ENCODE measurements at regions not wholly inside any gene's neighbourhood (a gene's known extent, or its start where the extent isn't known, plus 50 kb on each side); places are given as distances from the start of the nearest gene placed in this dataset.
"Not testable (repeated sequence)": the region's sequence is repeated elsewhere in the genome, so short reads cannot be mapped to it uniquely, and the experiment has no call there.

GRCh38 chrX:3175659-3176438, 134.6 kb downstream of the ARSF start:
- no peak overlapping the region for H2AFZ ChIP-seq (ENCODE audit: low read depth, low read length)
- peak overlapping the region; percentile 73 for H2BK120ac ChIP-seq (ENCODE audit: low read depth, low read length)
- no peak overlapping the region for H3K4me2 ChIP-seq (ENCODE audit: low read length, poor library complexity, severe bottlenecking)
- no peak overlapping the region for H3K4ac ChIP-seq (ENCODE audit: low read depth in 1 of 2, low read length in 2 of 2)
- peak overlapping the region; percentile 19 for H2BK5ac ChIP-seq (ENCODE audit: low read depth, low read length, poor library complexity, severe bottlenecking)
- no peak overlapping the region for H2BK12ac ChIP-seq (ENCODE audit: low read length in 2 of 2)
- H3K23ac ChIP-seq (ENCODE audit: low read length in 2 of 2): no peak overlapping the region
- H3K27me3 ChIP-seq (ENCODE audit: control insufficient read depth in 1 of 2, insufficient read depth in 1 of 2, low read length in 2 of 2): no peaks in the 10 kb centered on the region
- H2AK5ac ChIP-seq (ENCODE audit: low read length, severe bottlenecking): no peak overlapping the region
- H2BK15ac ChIP-seq (ENCODE audit: low read depth, poor library complexity, severe bottlenecking): no peak overlapping the region
- H4K91ac ChIP-seq (ENCODE audit: low read length): no peak overlapping the region
- no peak overlapping the region for H3K18ac ChIP-seq (ENCODE audit: low read depth in 1 of 2, low read length in 2 of 2)
- no CpG with 5 or more reads among the region's 7 CpGs for WGBS
- no peaks in the 10 kb centered on the region for H3K79me1 ChIP-seq (replicated peaks; ENCODE audit: low read length, poor library complexity, severe bottlenecking)
- no peaks in the 10 kb centered on the region for H3K9me3 ChIP-seq (ENCODE audit: control insufficient read depth, low read length)
- H3K9ac ChIP-seq (ENCODE audit: low read length): peak overlapping the region; percentile 84
- H3K14ac ChIP-seq (ENCODE audit: low read length in 2 of 2): no peak overlapping the region
- H3K27ac ChIP-seq (ENCODE audit: low read length, poor library complexity, severe bottlenecking): peak overlapping the region; percentile 86
- peak overlapping the region in 1 of 2 experiments; percentile 43 for H3K4me3 ChIP-seq (ENCODE audit: insufficient read depth in 1 of 2, low read depth in 1 of 2, low read length in 2 of 2)
- H4K8ac ChIP-seq (ENCODE audit: low read length): no peak overlapping the region
- peaks cover 3% of the 10 kb centered on the region for H3K4me1 ChIP-seq (ENCODE audit: control insufficient read depth, insufficient read depth, low read depth, low read length)
- no peaks in the 10 kb centered on the region for H3K36me3 ChIP-seq (ENCODE audit: control insufficient read depth in 1 of 2, insufficient read depth in 2 of 2, low read depth in 1 of 2, low read length in 2 of 2)
- DNase-seq: peak; percentile 65

GRCh38 chrX:3172156-3172555, 130.9 kb downstream of the ARSF start:
- H2AK5ac ChIP-seq (ENCODE audit: low read length, severe bottlenecking); H3K27ac ChIP-seq (ENCODE audit: low read length, poor library complexity, severe bottlenecking); H2BK12ac ChIP-seq (ENCODE audit: low read length in 2 of 2); H2AFZ ChIP-seq (ENCODE audit: low read depth, low read length); DNase-seq; H2BK5ac ChIP-seq (ENCODE audit: low read depth, low read length, poor library complexity, severe bottlenecking); H3K4me3 ChIP-seq (ENCODE audit: insufficient read depth in 1 of 2, low read depth in 1 of 2, low read length in 2 of 2); H3K4ac ChIP-seq (ENCODE audit: low read depth in 1 of 2, low read length in 2 of 2); H3K23ac ChIP-seq (ENCODE audit: low read length in 2 of 2); H3K14ac ChIP-seq (ENCODE audit: low read length in 2 of 2); H3K9me3 ChIP-seq (ENCODE audit: control insufficient read depth, low read length); H4K91ac ChIP-seq (ENCODE audit: low read length); H3K27me3 ChIP-seq (ENCODE audit: control insufficient read depth in 1 of 2, insufficient read depth in 1 of 2, low read length in 2 of 2); H2BK120ac ChIP-seq (ENCODE audit: low read depth, low read length); H3K4me2 ChIP-seq (ENCODE audit: low read length, poor library complexity, severe bottlenecking); H3K4me1 ChIP-seq (ENCODE audit: control insufficient read depth, insufficient read depth, low read depth, low read length); H3K79me1 ChIP-seq (replicated peaks; ENCODE audit: low read length, poor library complexity, severe bottlenecking); H3K18ac ChIP-seq (ENCODE audit: low read depth in 1 of 2, low read length in 2 of 2); H4K8ac ChIP-seq (ENCODE audit: low read length); H2BK15ac ChIP-seq (ENCODE audit: low read depth, poor library complexity, severe bottlenecking); H3K9ac ChIP-seq (ENCODE audit: low read length); H3K36me3 ChIP-seq (ENCODE audit: control insufficient read depth in 1 of 2, insufficient read depth in 2 of 2, low read depth in 1 of 2, low read length in 2 of 2): not testable (repeated sequence)
- WGBS: 92% methylated on average over 3 of the region's 3 CpGs

- H2BK5ac ChIP-seq (ENCODE audit: low read depth, low read length, poor library complexity, severe bottlenecking): no peak overlapping the region
- H3K27ac ChIP-seq (ENCODE audit: low read length, poor library complexity, severe bottlenecking): no peak overlapping the region
- H3K36me3 ChIP-seq (ENCODE audit: control insufficient read depth in 1 of 2, insufficient read depth in 2 of 2, low read depth in 1 of 2, low read length in 2 of 2): no peaks in the 10 kb centered on the region
- H3K4ac ChIP-seq (ENCODE audit: low read depth in 1 of 2, low read length in 2 of 2): no peak overlapping the region
- no peak overlapping the region for H4K91ac ChIP-seq (ENCODE audit: low read length)
- no peak overlapping the region for H3K14ac ChIP-seq (ENCODE audit: low read length in 2 of 2)
- no peaks in the 10 kb centered on the region for H3K4me1 ChIP-seq (ENCODE audit: control insufficient read depth, insufficient read depth, low read depth, low read length)
- H2BK15ac ChIP-seq (ENCODE audit: low read depth, poor library complexity, severe bottlenecking): no peak overlapping the region
- H3K9ac ChIP-seq (ENCODE audit: low read length): no peak overlapping the region
- H2BK12ac ChIP-seq (ENCODE audit: low read length in 2 of 2): no peak overlapping the region
- H2AK5ac ChIP-seq (ENCODE audit: low read length, severe bottlenecking): no peak overlapping the region
- no peak for DNase-seq
- H3K4me3 ChIP-seq (ENCODE audit: insufficient read depth in 1 of 2, low read depth in 1 of 2, low read length in 2 of 2): no peak overlapping the region
- no peaks in the 10 kb centered on the region for H3K79me1 ChIP-seq (replicated peaks; ENCODE audit: low read length, poor library complexity, severe bottlenecking)
- H3K27me3 ChIP-seq (ENCODE audit: control insufficient read depth in 1 of 2, insufficient read depth in 1 of 2, low read length in 2 of 2): no peaks in the 10 kb centered on the region
- no peak overlapping the region for H4K8ac ChIP-seq (ENCODE audit: low read length)
- no peak overlapping the region for H2BK120ac ChIP-seq (ENCODE audit: low read depth, low read length)
- no peak overlapping the region for H3K18ac ChIP-seq (ENCODE audit: low read depth in 1 of 2, low read length in 2 of 2)
- WGBS: 96% methylated on average over 2 of the region's 4 CpGs
- H3K9me3 ChIP-seq (ENCODE audit: control insufficient read depth, low read length): no peaks in the 10 kb centered on the region
- no peak overlapping the region for H3K4me2 ChIP-seq (ENCODE audit: low read length, poor library complexity, severe bottlenecking)
- H3K23ac ChIP-seq (ENCODE audit: low read length in 2 of 2): no peak overlapping the region
- no peak overlapping the region for H2AFZ ChIP-seq (ENCODE audit: low read depth, low read length)
Observed at GRCh38 chrX:3169421-3169820, 128.2 kb downstream of the ARSF start.

GRCh38 chrX:3167771-3168170, 126.5 kb downstream of the ARSF start:
- Histone ChIP-seq H3K14ac (ENCODE audit: low read length in 2 of 2) (no peak overlapping the region), H2AFZ (ENCODE audit: low read depth, low read length) (no peak overlapping the region), H3K79me1 (replicated peaks; ENCODE audit: low read length, poor library complexity, severe bottlenecking) (no peaks in the 10 kb centered on the region), H2AK5ac (ENCODE audit: low read length, severe bottlenecking) (no peak overlapping the region), H4K8ac (ENCODE audit: low read length) (no peak overlapping the region), H3K23ac (ENCODE audit: low read length in 2 of 2) (no peak overlapping the region), H2BK120ac (ENCODE audit: low read depth, low read length) (no peak overlapping the region), H3K27me3 (ENCODE audit: control insufficient read depth in 1 of 2, insufficient read depth in 1 of 2, low read length in 2 of 2) (no peaks in the 10 kb centered on the region), H3K27ac (ENCODE audit: low read length, poor library complexity, severe bottlenecking) (no peak overlapping the region), H3K4me3 (ENCODE audit: insufficient read depth in 1 of 2, low read depth in 1 of 2, low read length in 2 of 2) (no peak overlapping the region), H3K36me3 (ENCODE audit: control insufficient read depth in 1 of 2, insufficient read depth in 2 of 2, low read depth in 1 of 2, low read length in 2 of 2) (no peaks in the 10 kb centered on the region), H3K4ac (ENCODE audit: low read depth in 1 of 2, low read length in 2 of 2) (no peak overlapping the region), H2BK5ac (ENCODE audit: low read depth, low read length, poor library complexity, severe bottlenecking) (no peak overlapping the region), H3K9me3 (ENCODE audit: control insufficient read depth, low read length) (no peaks in the 10 kb centered on the region), H2BK12ac (ENCODE audit: low read length in 2 of 2) (peak overlapping the region; percentile 23 to 42), H3K4me2 (ENCODE audit: low read length, poor library complexity, severe bottlenecking) (no peak overlapping the region), H2BK15ac (ENCODE audit: low read depth, poor library complexity, severe bottlenecking) (no peak overlapping the region), H3K18ac (ENCODE audit: low read depth in 1 of 2, low read length in 2 of 2) (no peak overlapping the region), H3K9ac (ENCODE audit: low read length) (no peak overlapping the region), H4K91ac (ENCODE audit: low read length) (no peak overlapping the region), H3K4me1 (ENCODE audit: control insufficient read depth, insufficient read depth, low read depth, low read length) (no peaks in the 10 kb centered on the region)
- 100% methylated on average over 3 of the region's 4 CpGs for WGBS
- DNase-seq: no peak
